Vagina (tissue), 2 donors: ENCODE measurements at regions not wholly inside any gene's neighbourhood (a gene's known extent, or its start where the extent isn't known, plus 50 kb on each side); places are given as distances from the start of the nearest gene placed in this dataset.

Experiments
- DNase-seq, 2 donors: peaks; one replicate each; pipeline ENCODE4 v3.0.0-alpha.2; 2017; ENCODE audit errors: extremely low spot score in 2 of 2
- H3K27ac ChIP-seq: fragments of 200-600 bp; sonication (generic); one replicate; pipeline ENCODE4 v1.5.1; 2019
- H3K27me3 ChIP-seq: fragments of 200-600 bp; sonication (generic); one replicate; pipeline ENCODE4 v1.5.1; 2019
- H3K36me3 ChIP-seq, 2 donors: fragments of 200-600 bp; sonication (generic); one replicate each; pipeline ENCODE4 v1.5.1; 2017 to 2019
- H3K4me1 ChIP-seq: fragments of 200-600 bp; sonication (generic); one replicate; pipeline ENCODE4 v1.5.1; 2019
- H3K4me3 ChIP-seq, 2 donors: fragments of 200-600 bp; sonication (generic); 1 replicate in 1 of 2; 2 replicates in 1 of 2; pipeline ENCODE4 v1.5.1; 2016 to 2019
- H3K9me3 ChIP-seq: fragments of 200-600 bp; sonication (generic); one replicate; pipeline ENCODE4 v1.5.1; 2019
- CTCF ChIP-seq, 3 experiments: fragments of 450-650 bp in 2 of 3; fragments of 200-600 bp in 1 of 3; sonication (generic) in 1 of 3; IDR thresholded peaks; one replicate each; pipeline ENCODE4 v1.5.1; 2017 to 2019; ENCODE audit warnings: antibody characterized with exemption in 3 of 3, mild to moderate bottlenecking in 2 of 3, moderate library complexity in 2 of 3
- POLR2A ChIP-seq, 2 donors: fragments of 450-650 bp; IDR thresholded peaks; one replicate each; pipeline ENCODE4 v1.6.1; 2017; ENCODE audit warnings: antibody characterized with exemption in 2 of 2, mild to moderate bottlenecking in 2 of 2, moderate library complexity in 2 of 2
- POLR2AphosphoS5 ChIP-seq, 2 donors: sonication (generic); formaldehyde crosslinking; IDR thresholded peaks; one replicate each; pipeline ENCODE4 v1.9.0; 2017; ENCODE audit warnings: antibody characterized with exemption in 2 of 2, mild to moderate bottlenecking in 2 of 2, low read depth in 1 of 2; ENCODE audit not compliant: insufficient read depth in 1 of 2
- intact Hi-C: fragments of 100-400 bp; cut with DNase I; formaldehyde crosslinking; loops from one replicate; pipeline ENCODE4 v1.15.1; 2023

- no peaks in the 10 kb centered on the region for H3K9me3 ChIP-seq
- intact Hi-C loops = no loop called here
- DNase-seq = no peak
- H3K27me3 ChIP-seq = no peaks in the 10 kb centered on the region
- no peak for TF ChIP-seq POLR2AphosphoS5 (IDR thresholded peaks at IDR 0.05; ENCODE audit: insufficient read depth in 1 of 2, low read depth in 1 of 2)
- no peak for TF ChIP-seq POLR2A (IDR thresholded peaks at IDR 0.05)
- TF ChIP-seq CTCF (IDR thresholded peaks at IDR 0.05) = no peak
- no peak overlapping the region for H3K27ac ChIP-seq
- H3K4me3 ChIP-seq = no peak overlapping the region
- H3K36me3 ChIP-seq = no peaks in the 10 kb centered on the region
- no peaks in the 10 kb centered on the region for H3K4me1 ChIP-seq
Observed at GRCh38 chr7:96418581-96418980, 96.7 kb upstream of the SLC25A13 start.

- no peaks in the 10 kb centered on the region for H3K4me1 ChIP-seq
- no peak for DNase-seq
- no peaks in the 10 kb centered on the region for H3K9me3 ChIP-seq
- intact Hi-C loops = no loop called here
- no peak for TF ChIP-seq POLR2A (IDR thresholded peaks at IDR 0.05)
- no peak for TF ChIP-seq CTCF (IDR thresholded peaks at IDR 0.05)
- TF ChIP-seq POLR2AphosphoS5 (IDR thresholded peaks at IDR 0.05; ENCODE audit: insufficient read depth in 1 of 2, low read depth in 1 of 2) = no peak
- H3K4me3 ChIP-seq = no peak overlapping the region
- H3K27me3 ChIP-seq = no peaks in the 10 kb centered on the region
- no peaks in the 10 kb centered on the region for H3K36me3 ChIP-seq
- H3K27ac ChIP-seq = no peak overlapping the region
Observed at GRCh38 chr7:96417784-96418183, 95.9 kb upstream of the SLC25A13 start.

- intact Hi-C loops = no loop called here
- no peak for DNase-seq
- H3K4me3 ChIP-seq = no peak overlapping the region
- no peaks in the 10 kb centered on the region for H3K36me3 ChIP-seq
- TF ChIP-seq POLR2A (IDR thresholded peaks at IDR 0.05) = no peak
- TF ChIP-seq POLR2AphosphoS5 (IDR thresholded peaks at IDR 0.05; ENCODE audit: insufficient read depth in 1 of 2, low read depth in 1 of 2) = no peak
- no peak for TF ChIP-seq CTCF (IDR thresholded peaks at IDR 0.05)
- H3K27me3 ChIP-seq = no peaks in the 10 kb centered on the region
- no peaks in the 10 kb centered on the region for H3K9me3 ChIP-seq
- no peak overlapping the region for H3K27ac ChIP-seq
- H3K4me1 ChIP-seq = no peaks in the 10 kb centered on the region
Observed at GRCh38 chr7:96416599-96416998, 94.7 kb upstream of the SLC25A13 start.

- no peak for TF ChIP-seq CTCF (IDR thresholded peaks at IDR 0.05)
- Histone ChIP-seq H3K4me1 (no peaks in the 10 kb centered on the region), H3K9me3 (no peaks in the 10 kb centered on the region), H3K4me3 (no peak overlapping the region), H3K27ac (no peak overlapping the region), H3K36me3 (no peaks in the 10 kb centered on the region), H3K27me3 (no peaks in the 10 kb centered on the region)
- intact Hi-C loops = no loop called here
- no peak for DNase-seq
Observed at GRCh38 chr7:96416116-96416515, 94.2 kb upstream of the SLC25A13 start.

- intact Hi-C loops = no loop called here
- H3K4me1 ChIP-seq = no peaks in the 10 kb centered on the region
- TF ChIP-seq POLR2AphosphoS5 (IDR thresholded peaks at IDR 0.05; ENCODE audit: insufficient read depth in 1 of 2, low read depth in 1 of 2) = no peak
- no peak for TF ChIP-seq POLR2A (IDR thresholded peaks at IDR 0.05)
- TF ChIP-seq CTCF (IDR thresholded peaks at IDR 0.05) = no peak
- H3K27ac ChIP-seq = no peak overlapping the region
- no peak for DNase-seq
- H3K36me3 ChIP-seq = no peaks in the 10 kb centered on the region
- no peaks in the 10 kb centered on the region for H3K27me3 ChIP-seq
- no peak overlapping the region for H3K4me3 ChIP-seq
- no peaks in the 10 kb centered on the region for H3K9me3 ChIP-seq
Observed at GRCh38 chr7:96415293-96415940, 93.5 kb upstream of the SLC25A13 start.
